HG03095 (cell line): ENCODE measurements at regions not wholly inside any gene's neighbourhood (a gene's known extent, or its start where the extent isn't known, plus 50 kb on each side); places are given as distances from the start of the nearest gene placed in this dataset.

ENCODE experiments used
- ATAC-seq: cut with Tn5 transposase; IDR thresholded peaks from one replicate; pipeline ENCODE4 v1.9.1; 2021; ENCODE audit warnings: moderate library complexity; ENCODE audit not compliant: unreplicated experiment

DNA sequence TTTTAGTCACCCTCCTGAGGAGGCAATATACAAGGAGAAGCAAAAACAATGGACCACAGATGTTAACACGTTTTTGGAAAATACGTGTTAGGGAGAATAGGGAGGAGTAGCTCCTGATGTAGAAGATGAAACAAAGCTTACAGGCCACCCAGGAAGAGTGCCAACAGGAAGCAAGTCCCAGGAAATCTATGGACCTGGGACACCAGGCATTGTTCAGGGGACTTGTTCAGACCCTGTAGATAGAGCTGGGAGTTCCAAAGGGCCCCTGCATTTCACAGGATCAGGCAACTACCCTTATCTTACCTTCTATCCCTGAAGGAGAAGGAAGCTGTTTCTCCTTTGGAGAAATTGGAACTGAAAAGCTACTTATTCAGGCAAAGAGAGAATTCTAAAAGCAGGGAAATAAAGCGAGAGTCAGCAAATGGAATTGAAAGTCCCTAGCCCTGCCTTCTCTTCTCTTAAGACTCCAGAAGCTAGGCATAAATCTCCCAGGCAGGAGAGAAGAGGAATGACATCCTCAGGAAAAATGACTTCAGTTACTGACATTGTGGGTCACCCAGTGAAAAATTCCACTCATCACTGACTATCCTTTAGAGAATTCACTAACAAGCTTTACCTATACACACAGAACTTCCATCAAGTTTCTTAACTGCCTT lies 77.7 kb upstream of the FAM3C start:
- no peak for ATAC-seq

DNA sequence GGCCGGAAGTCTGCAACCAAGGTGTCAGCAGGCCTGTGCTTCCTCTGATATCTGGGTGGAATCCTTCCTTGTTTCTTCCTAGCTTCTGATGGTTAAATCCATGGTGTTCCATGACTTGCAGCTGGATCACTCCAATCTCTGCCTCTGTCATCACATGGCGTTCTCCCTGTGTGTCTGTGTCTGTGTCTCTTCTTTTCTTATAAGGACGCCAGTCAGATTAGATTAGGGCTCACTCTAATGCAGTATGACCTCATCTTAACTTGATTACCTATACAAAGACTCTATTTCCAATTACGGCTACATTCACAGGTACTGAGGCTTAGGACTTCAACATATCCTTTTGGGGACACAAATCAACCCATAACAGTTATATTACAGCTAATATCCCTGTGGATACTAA lies 70.3 kb upstream of the FAM3C start:
- no peak for ATAC-seq

DNA sequence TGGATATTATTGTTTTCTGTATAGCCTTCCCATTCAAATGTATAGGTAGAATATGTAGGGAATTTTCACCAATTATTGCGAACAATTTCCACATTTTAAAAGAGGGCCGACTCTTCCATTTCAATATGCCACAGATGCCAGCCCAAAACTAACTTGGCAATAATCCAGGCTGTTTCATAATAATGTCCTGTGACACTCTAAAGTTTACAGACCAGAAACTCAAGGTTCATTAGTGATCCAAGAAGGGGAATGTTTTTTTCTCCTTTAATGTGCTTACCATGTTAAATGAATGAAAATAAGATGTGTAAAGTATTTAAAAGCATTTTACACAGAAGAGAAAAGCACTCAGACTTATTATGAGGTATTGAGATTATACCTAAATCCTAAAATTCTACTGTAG lies 63.0 kb upstream of the FAM3C start:
- ATAC-seq = no peak

DNA sequence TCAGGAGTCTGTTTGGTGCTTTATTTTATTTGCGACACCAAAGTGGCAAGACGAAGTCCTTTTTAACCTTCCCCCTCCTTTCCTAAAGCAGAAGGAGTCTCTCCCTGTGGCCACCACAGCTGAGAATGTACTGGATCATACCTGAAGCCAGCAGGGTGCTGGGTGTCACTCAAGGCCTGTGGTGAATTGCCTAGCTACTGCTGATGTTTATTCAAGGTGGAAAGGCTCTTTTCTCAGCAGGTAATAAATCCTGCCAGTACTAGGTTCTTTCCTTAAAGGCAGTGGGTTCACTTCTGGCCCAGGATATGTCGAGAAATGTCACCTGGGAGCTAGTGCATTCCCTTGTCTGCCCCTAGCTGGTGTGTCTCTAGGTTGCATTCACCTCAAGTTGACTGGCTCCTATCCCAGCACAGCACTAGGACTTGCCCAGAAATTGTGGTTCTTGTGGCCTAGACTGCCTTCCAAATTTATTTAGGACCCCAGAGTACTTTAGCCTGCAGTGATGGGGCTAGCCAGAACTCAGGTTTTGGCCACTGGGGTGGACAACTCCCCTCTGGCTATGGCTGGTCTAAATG lies 60.8 kb upstream of the FAM3C start:
- ATAC-seq = no peak

DNA sequence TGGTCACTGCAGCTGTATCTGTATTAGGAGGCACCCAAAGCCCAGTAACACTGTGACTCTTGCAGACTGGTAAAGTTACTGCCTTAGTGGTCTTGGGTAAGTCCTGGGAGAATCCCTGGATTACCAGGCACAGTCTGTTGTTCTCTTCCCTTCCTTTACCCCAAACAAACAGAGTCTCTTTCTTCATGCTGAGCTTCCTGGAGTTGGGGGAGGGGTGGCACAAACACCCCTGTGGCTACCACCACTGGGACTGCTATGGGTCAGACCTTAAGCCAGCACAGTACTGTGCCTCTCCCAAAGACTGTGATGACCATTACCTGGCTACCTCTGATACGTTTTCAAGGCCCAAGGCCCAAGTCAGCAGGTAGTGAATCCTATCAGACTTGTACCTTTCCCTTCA lies 59.9 kb upstream of the FAM3C start:
- no peak for ATAC-seq

DNA sequence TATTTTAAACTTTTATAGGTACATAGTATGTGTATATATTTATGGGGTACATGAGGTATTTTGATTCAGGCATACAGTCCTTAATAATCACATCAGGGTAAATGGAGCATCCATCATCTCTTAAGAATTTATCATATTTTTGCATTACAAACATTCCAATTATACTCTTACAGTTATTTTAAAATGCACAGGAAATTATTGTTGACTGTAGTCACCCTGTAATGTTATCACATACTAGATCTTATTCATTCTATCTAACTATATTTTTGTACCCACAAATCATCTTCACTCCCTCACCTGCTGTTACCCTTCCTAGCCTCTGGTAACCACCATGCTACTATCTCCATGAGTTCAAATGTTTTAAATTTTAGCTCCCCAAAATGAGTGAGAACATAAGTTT lies 56.3 kb upstream of the FAM3C start:
- ATAC-seq = no peak

DNA sequence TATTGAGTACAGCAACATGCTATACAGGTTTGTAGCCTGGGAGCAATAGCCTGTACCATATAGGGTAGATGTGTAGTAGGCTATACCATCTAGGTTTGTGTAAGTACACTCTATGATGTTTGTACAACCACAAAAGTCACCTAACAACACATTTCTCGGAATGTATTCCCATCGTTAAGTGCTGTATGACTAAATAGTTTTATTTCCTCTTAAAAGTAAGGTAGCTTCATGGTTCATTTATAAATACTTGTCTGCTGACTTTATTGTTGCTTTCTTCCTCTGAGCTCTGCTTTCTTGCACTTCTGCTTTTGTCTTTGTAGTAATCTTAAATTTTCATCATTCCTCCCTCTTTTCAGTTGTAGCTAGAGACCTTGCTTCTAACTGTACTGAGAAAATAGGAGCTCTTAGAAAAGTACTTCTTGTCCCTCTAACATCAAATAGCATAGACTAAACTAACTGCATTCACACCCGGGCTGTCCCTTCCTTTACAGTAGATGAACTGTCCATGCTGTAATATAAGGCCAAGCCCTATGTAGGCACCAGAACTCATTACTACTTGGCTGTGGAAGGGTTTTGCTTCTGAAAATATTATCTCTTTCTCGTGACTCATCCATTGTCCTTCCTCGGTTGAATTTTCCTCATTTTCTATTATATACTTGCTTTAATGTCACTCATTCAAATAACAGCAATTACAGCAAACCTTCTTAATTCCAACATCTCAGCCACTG lies 55.4 kb upstream of the FAM3C start:
- no peak for ATAC-seq

DNA sequence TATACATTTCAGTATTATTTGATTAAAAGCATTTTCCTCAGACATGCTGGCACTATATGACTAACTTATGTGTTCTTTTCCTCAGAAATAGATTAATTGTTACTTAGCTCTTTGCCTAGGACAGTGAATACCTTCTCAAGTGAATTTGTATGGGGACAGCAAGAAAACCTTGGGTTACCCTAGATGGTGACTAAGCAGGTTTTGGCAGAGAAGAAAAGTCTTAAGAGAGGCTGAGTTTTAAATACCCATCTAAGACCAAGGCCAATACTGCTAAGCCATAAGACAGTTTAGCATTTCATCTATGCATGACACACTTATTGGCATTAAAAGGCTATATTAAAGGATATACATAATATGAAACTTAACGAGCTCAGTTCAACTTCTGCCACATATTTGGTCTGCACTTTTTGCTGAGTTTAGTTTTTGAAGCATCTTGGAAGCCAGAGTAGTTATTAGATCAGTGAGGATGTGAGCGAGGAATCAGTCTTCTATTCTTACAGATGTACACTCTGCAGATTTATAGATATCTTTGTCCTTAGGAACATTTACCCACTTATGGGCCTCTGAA lies 54.6 kb upstream of the FAM3C start:
- no peak for ATAC-seq

DNA sequence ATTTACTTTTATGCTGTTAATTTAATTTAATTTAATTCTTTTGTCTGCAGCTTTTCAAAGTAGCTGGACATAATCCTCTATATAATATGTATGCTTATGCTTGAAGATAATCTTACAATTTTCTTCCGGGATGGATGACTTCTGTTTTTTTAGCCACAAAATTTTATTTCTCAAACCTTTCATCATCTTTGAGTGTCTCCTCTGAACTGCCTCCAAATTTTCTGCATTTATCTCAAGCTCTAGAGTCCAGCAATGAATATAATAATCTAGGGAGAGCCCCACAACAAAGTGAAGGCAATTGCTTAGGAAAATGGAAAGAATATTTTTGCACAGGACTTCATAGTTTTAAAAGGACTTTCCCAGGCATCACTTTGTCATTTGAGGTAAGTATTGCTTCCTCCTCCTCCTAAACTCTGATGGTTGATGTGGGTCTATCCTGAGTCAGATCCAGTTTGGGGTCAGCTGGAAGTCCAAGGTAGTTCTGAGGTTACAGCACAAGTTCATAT lies 53.7 kb upstream of the FAM3C start:
- ATAC-seq = no peak

DNA sequence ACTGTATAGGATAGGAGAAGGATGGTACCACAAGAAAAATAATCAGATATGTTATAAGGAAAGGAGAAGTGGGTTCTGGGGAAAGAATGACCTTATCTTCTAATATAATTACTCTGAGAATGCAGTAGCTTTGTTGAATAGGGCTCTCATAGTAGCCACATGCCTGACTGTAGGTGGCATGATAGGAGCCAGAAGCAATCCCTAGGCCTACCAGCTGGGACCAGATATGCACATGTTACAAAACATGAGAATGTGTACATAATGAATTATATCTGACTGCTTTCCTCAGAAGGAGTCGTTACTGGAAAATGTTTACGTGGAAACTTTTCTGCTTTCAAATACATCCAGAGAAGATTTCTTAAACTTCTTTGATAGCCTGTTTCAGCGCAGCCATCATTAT lies 53.2 kb upstream of the FAM3C start:
- no peak for ATAC-seq

DNA sequence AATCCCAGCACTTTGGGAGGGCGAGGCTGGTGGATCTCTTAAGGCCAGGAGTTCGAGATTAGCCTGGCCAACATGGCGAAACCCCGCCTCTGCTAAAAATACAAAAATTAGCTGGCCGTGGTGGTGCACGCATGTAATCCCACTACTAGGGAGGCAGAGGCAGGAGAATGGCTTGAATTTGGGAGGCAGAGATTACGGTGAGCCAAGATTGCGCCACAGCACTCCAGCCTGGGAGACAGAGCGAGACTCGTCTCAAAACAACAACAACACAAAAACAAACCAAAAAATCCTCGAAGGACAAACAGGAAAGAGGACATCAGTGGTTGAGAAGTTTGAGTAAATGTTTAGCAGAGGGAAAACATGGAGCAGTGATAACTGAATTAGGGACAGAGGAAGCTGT lies 52.3 kb upstream of the FAM3C start:
- no peak for ATAC-seq

DNA sequence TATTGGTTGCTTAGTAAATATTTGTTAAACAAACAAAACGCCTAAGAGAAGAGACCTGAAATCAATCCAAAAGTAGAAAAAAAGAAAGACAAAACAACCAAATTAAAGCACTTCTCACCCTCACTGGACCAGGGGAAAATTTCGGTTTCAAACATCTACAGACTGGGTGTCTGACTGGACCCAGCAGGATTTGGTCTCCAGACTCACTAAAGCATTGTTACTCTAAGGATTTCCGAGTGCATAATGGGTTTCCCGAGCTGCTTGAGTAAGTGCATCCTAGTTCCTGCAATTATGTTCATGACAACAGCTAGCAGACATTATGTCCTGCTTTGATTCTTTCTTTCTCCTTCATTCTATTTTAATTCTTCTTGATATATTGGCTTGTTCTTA lies 51.8 kb upstream of the FAM3C start:
- ATAC-seq = no peak

DNA sequence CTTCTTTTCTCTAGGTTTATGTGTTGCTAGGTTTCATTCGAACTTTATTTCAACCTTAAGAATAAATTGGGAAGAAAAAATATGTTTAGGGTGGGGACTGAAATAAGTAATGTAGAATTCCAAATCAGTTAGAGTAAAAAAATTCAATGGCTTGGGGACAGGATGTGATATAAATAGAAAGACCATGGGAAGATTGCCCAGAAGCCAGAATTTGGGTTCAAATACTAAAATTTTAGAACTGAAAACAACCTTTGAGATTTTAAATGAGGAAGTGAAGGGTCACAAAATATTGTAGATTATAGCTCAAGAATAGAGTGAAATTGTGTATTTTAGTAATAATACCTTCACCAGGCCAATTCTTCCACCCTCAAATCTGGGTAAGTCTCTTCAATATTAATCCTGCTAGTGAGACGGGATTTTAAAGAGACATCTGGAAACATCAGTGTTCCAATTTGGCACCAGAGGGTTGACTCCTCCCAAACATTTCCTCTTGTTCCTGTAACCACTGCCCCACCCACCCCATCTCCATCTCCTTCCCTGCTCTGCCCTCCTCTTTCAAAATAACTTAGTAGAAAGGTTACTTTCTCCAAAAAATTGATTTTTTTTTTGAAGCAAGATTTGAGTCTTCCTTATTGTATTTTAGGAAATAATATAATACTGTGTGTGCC lies 51.3 kb upstream of the FAM3C start:
- no peak for ATAC-seq

DNA sequence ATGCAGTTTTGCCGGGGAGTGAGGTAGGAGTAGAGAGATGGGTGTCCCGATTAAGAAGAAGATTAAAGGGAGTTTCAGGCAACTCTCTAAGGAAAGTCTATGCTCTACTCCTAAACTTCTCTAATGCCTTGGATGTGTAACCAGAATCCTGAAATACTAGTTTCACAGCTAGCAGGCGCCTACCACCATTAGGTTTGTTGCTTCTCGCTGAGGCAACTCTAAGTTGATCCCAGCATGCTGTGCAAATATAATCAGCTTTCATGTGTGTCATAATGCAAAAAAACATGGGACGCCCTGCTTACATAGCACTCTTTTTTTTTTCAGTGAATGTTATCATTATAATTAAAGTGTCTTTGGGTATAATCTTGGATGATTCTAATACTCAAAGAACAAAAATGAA lies 50.4 kb upstream of the FAM3C start:
- ATAC-seq = no peak
